GM12878 (cell line): ENCODE measurements at regions not wholly inside any gene's neighbourhood (a gene's known extent, or its start where the extent isn't known, plus 50 kb on each side); places are given as distances from the start of the nearest gene placed in this dataset.

Experiments
- CHD1 ChIP-seq: IDR thresholded peaks from 2 replicates; pipeline ENCODE4 v1.6.1; 2012; ENCODE audit warnings: low read depth, low read length, improper control_type of control experiment
- KAT2A ChIP-seq: conservative IDR thresholded peaks from 2 replicates; pipeline ENCODE4 v1.6.1; 2011; ENCODE audit warnings: low read depth, low read length; ENCODE audit not compliant: control insufficient read depth
- MYC ChIP-seq: IDR thresholded peaks from 2 replicates; pipeline ENCODE4 v1.6.1; 2011; ENCODE audit warnings: mild to moderate bottlenecking, low read length, moderate library complexity, inconsistent platforms; ENCODE audit not compliant: insufficient read depth, insufficient replicate concordance, insufficient read length, severe bottlenecking
- NFYB ChIP-seq: IDR thresholded peaks from 2 replicates; pipeline ENCODE4 v1.6.1; 2011; ENCODE audit warnings: low read depth, mild to moderate bottlenecking, low read length, improper control_type of control experiment, moderate library complexity; ENCODE audit not compliant: insufficient read depth
- STAT3 ChIP-seq: IDR thresholded peaks from 2 replicates; pipeline ENCODE4 v1.6.1; 2011; ENCODE audit warnings: low read depth, low read length, improper control_type of control experiment
- ZNF274 ChIP-seq: IDR thresholded peaks from one replicate; pipeline ENCODE4 v1.8.0; 2011; ENCODE audit not compliant: insufficient read length, insufficient read depth
- TF ChIP-seq, protein P1 (sequence below): IDR thresholded peaks from 2 replicates; pipeline ENCODE4 v1.6.1; 2012; ENCODE audit warnings: improper control_type of control experiment, low read depth, low read length; ENCODE audit not compliant: insufficient replicate concordance
- TF ChIP-seq, protein P2 (sequence below): fragments of 450-650 bp; IDR thresholded peaks from 2 replicates; pipeline ENCODE4 v1.6.1; 2017; ENCODE audit warnings: low read depth, mild to moderate bottlenecking, moderate library complexity

DNA sequence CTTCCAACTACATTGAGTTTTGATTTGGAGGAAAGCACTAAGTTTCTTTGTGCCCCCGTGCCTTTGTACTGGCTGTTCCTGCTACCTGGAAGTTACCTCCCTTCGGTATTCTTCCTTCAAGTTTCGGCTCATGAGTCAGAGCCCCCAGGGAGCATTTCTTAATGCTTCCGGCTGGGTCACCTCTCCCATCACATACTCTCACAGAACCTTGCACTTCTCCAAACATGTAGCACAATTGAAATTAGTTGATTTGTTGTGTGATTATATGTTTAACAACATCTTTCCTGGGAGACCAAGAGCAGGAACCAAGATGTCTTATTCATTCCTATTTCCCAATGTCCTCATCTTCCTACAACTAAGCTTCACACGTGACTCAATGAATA is 158.6 kb upstream of the CDH5 start (continued):
- TF ChIP-seq, protein P1, sequence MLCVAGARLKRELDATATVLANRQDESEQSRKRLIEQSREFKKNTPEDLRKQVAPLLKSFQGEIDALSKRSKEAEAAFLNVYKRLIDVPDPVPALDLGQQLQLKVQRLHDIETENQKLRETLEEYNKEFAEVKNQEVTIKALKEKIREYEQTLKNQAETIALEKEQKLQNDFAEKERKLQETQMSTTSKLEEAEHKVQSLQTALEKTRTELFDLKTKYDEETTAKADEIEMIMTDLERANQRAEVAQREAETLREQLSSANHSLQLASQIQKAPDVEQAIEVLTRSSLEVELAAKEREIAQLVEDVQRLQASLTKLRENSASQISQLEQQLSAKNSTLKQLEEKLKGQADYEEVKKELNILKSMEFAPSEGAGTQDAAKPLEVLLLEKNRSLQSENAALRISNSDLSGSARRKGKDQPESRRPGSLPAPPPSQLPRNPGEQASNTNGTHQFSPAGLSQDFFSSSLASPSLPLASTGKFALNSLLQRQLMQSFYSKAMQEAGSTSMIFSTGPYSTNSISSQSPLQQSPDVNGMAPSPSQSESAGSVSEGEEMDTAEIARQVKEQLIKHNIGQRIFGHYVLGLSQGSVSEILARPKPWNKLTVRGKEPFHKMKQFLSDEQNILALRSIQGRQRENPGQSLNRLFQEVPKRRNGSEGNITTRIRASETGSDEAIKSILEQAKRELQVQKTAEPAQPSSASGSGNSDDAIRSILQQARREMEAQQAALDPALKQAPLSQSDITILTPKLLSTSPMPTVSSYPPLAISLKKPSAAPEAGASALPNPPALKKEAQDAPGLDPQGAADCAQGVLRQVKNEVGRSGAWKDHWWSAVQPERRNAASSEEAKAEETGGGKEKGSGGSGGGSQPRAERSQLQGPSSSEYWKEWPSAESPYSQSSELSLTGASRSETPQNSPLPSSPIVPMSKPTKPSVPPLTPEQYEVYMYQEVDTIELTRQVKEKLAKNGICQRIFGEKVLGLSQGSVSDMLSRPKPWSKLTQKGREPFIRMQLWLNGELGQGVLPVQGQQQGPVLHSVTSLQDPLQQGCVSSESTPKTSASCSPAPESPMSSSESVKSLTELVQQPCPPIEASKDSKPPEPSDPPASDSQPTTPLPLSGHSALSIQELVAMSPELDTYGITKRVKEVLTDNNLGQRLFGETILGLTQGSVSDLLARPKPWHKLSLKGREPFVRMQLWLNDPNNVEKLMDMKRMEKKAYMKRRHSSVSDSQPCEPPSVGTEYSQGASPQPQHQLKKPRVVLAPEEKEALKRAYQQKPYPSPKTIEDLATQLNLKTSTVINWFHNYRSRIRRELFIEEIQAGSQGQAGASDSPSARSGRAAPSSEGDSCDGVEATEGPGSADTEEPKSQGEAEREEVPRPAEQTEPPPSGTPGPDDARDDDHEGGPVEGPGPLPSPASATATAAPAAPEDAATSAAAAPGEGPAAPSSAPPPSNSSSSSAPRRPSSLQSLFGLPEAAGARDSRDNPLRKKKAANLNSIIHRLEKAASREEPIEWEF: no peak
- no peak for TF ChIP-seq STAT3
- TF ChIP-seq, protein P2, sequence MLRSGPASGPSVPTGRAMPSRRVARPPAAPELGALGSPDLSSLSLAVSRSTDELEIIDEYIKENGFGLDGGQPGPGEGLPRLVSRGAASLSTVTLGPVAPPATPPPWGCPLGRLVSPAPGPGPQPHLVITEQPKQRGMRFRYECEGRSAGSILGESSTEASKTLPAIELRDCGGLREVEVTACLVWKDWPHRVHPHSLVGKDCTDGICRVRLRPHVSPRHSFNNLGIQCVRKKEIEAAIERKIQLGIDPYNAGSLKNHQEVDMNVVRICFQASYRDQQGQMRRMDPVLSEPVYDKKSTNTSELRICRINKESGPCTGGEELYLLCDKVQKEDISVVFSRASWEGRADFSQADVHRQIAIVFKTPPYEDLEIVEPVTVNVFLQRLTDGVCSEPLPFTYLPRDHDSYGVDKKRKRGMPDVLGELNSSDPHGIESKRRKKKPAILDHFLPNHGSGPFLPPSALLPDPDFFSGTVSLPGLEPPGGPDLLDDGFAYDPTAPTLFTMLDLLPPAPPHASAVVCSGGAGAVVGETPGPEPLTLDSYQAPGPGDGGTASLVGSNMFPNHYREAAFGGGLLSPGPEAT: no peak
- TF ChIP-seq NFYB: no peak
- no peak for TF ChIP-seq MYC
- no peak for TF ChIP-seq KAT2A
- TF ChIP-seq CHD1: no peak
- TF ChIP-seq ZNF274: no peak
